Osteoblast (primary cell): ENCODE measurements at regions not wholly inside any gene's neighbourhood (a gene's known extent, or its start where the extent isn't known, plus 50 kb on each side); places are given as distances from the start of the nearest gene placed in this dataset.

Source experiments
- DNase-seq: peaks from one replicate; pipeline ENCODE4 v3.0.0; 2011; ENCODE audit warnings: low spot score, mixed read lengths; ENCODE audit not compliant: insufficient read length; ENCODE audit errors: missing footprints
- H2AFZ ChIP-seq: 2 replicates; pipeline ENCODE4 v1.6.0; 2011; ENCODE audit warnings: mild to moderate bottlenecking, low read length
- H3K27ac ChIP-seq: 2 replicates; pipeline ENCODE4 v1.5.1; 2011; ENCODE audit warnings: mild to moderate bottlenecking, low read depth, low read length, moderate library complexity
- H3K27me3 ChIP-seq: 2 replicates; pipeline ENCODE4 v1.6.0; 2012; ENCODE audit warnings: mild to moderate bottlenecking, control low read depth, inconsistent platforms, low read length, moderate library complexity; ENCODE audit not compliant: insufficient read depth
- H3K36me3 ChIP-seq: 2 replicates; pipeline ENCODE4 v1.5.1; 2011; ENCODE audit warnings: mild to moderate bottlenecking, low read length, control low read depth, moderate library complexity; ENCODE audit not compliant: insufficient read depth
- H3K4me1 ChIP-seq: 2 replicates; pipeline ENCODE4 v1.5.1; 2011; ENCODE audit warnings: mild to moderate bottlenecking, low read length, control low read depth, moderate library complexity; ENCODE audit not compliant: insufficient read depth
- H3K4me2 ChIP-seq: 2 replicates; pipeline ENCODE4 v1.6.0; 2011; ENCODE audit warnings: mild to moderate bottlenecking, low read length; ENCODE audit not compliant: insufficient read depth
- H3K4me3 ChIP-seq: fragments of 200-600 bp; sonication (generic); 3 replicates; pipeline ENCODE4 v1.5.1; 2012; ENCODE audit warnings: mild to moderate bottlenecking, low read length, inconsistent platforms; ENCODE audit not compliant: insufficient read depth
- H3K79me2 ChIP-seq: 2 replicates; pipeline ENCODE4 v1.6.0; 2012; ENCODE audit warnings: mild to moderate bottlenecking, low read length, control low read depth, inconsistent platforms; ENCODE audit not compliant: insufficient read depth
- H3K9me3 ChIP-seq: 2 replicates; pipeline ENCODE4 v1.5.1; 2011; ENCODE audit warnings: low read depth, low read length, control low read depth
- H4K20me1 ChIP-seq: 2 replicates; pipeline ENCODE4 v1.6.0; 2012; ENCODE audit warnings: mild to moderate bottlenecking, low read length, control low read depth; ENCODE audit not compliant: insufficient read depth
- TF ChIP-seq, protein P1 (sequence below): IDR thresholded peaks from 2 replicates; pipeline ENCODE4 v1.5.1; 2011; ENCODE audit warnings: mild to moderate bottlenecking, low read depth, low read length, moderate library complexity; ENCODE audit errors: extremely low read depth

DNA sequence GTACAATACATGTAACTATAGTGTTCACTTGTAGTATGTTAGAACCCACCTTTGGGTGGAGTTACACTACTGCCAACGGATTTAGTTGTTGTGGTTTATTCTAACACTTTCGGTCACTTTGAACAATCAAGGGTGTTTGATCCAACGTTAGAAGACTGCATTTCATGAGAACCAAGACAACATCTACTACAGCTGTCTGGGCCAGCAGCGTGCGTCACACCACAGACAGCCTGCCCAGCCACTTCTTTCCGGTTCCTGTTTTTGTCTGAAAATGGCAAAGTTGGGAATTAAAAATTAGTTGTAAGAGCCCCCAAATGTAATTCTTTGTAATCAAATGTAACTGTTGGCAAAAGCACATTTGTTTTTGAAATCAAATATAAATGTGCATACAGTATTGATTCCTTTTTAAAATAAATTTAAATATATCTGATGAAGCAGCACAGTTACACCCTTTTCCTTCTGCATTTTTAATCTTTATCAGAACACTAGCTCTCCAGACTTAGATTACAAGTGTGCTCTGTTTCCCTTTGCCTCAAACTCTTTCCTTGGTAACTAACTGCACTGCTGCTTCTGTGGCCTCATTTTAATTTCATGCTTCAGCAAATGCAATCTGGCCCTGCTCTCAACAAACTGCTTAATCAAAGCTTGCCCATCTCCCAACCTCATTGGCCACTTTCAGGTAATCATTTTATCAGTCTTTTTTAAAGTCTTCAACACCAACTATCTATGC is 86.6 kb upstream of the DPH5 start:
- Histone ChIP-seq H2AFZ (no peak overlapping the region), H4K20me1 (no peaks in the 10 kb centered on the region)

DNA sequence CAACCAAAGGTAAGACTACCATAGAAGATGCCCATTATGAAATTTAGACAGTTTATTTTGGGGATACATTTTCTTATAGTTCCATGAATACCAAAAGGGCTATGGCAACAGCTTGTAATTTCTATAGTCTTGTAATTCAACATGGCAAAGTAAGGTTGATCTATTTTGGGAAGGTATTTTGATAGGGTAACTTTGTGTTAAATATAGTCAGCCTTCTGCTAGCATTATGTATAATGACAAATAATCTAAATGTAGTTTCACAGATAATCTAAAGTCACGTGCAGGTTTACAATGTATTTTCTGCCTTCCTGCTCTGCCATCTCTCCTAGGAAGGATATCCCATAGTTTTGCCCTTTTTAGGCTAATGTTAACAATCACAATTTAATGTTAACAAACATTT is 85.9 kb upstream of the DPH5 start:
- H4K20me1 ChIP-seq, result no peaks in the 10 kb centered on the region
- no peak overlapping the region for H3K4me3 ChIP-seq
- DNase-seq, result no peak
- no peaks in the 10 kb centered on the region for H3K36me3 ChIP-seq
- no peak overlapping the region for H3K4me2 ChIP-seq
- H3K27me3 ChIP-seq, result no peaks in the 10 kb centered on the region
- H3K9me3 ChIP-seq, result no peaks in the 10 kb centered on the region
- TF ChIP-seq, protein P1, sequence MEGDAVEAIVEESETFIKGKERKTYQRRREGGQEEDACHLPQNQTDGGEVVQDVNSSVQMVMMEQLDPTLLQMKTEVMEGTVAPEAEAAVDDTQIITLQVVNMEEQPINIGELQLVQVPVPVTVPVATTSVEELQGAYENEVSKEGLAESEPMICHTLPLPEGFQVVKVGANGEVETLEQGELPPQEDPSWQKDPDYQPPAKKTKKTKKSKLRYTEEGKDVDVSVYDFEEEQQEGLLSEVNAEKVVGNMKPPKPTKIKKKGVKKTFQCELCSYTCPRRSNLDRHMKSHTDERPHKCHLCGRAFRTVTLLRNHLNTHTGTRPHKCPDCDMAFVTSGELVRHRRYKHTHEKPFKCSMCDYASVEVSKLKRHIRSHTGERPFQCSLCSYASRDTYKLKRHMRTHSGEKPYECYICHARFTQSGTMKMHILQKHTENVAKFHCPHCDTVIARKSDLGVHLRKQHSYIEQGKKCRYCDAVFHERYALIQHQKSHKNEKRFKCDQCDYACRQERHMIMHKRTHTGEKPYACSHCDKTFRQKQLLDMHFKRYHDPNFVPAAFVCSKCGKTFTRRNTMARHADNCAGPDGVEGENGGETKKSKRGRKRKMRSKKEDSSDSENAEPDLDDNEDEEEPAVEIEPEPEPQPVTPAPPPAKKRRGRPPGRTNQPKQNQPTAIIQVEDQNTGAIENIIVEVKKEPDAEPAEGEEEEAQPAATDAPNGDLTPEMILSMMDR, result no peak
- no peaks in the 10 kb centered on the region for H3K4me1 ChIP-seq
- no peak overlapping the region for H3K27ac ChIP-seq
- no peak overlapping the region for H2AFZ ChIP-seq
- no peaks in the 10 kb centered on the region for H3K79me2 ChIP-seq

More for the DNA sequence above, 86.6 kb upstream of the DPH5 start:
- no peak overlapping the region for H3K4me3 ChIP-seq
- no peak overlapping the region for H3K27ac ChIP-seq
- no peak overlapping the region for H3K4me2 ChIP-seq
- TF ChIP-seq, protein P1, result no peak
- no peaks in the 10 kb centered on the region for H3K79me2 ChIP-seq
- no peaks in the 10 kb centered on the region for H3K27me3 ChIP-seq
- no peak for DNase-seq
- H3K4me1 ChIP-seq, result no peaks in the 10 kb centered on the region
- H3K36me3 ChIP-seq, result no peaks in the 10 kb centered on the region
- H3K9me3 ChIP-seq, result no peaks in the 10 kb centered on the region

GRCh38 chr1:101109791-101110190 is 84.2 kb upstream of the DPH5 start:
- Histone ChIP-seq H3K27ac (no peak overlapping the region), H3K4me3 (no peak overlapping the region), H2AFZ (no peak overlapping the region), H3K36me3 (no peaks in the 10 kb centered on the region), H3K79me2 (no peaks in the 10 kb centered on the region), H3K27me3 (no peaks in the 10 kb centered on the region), H3K4me1 (no peaks in the 10 kb centered on the region), H3K4me2 (no peak overlapping the region), H3K9me3 (no peaks in the 10 kb centered on the region), H4K20me1 (no peaks in the 10 kb centered on the region)
- DNase-seq, result no peak
- TF ChIP-seq, protein P1, result no peak

GRCh38 chr1:101108111-101108500 is 82.5 kb upstream of the DPH5 start:
- Histone ChIP-seq H3K79me2 (no peaks in the 10 kb centered on the region), H3K27me3 (no peaks in the 10 kb centered on the region), H2AFZ (no peak overlapping the region), H3K4me3 (no peak overlapping the region), H3K27ac (no peak overlapping the region), H3K4me2 (no peak overlapping the region), H3K9me3 (no peaks in the 10 kb centered on the region), H4K20me1 (no peaks in the 10 kb centered on the region), H3K36me3 (no peaks in the 10 kb centered on the region), H3K4me1 (no peaks in the 10 kb centered on the region)
- TF ChIP-seq, protein P1, result no peak
- no peak for DNase-seq
